GM23338 (cell line): ENCODE measurements at regions not wholly inside any gene's neighbourhood (a gene's known extent, or its start where the extent isn't known, plus 50 kb on each side); places are given as distances from the start of the nearest gene placed in this dataset.

Experiments used
- ATAC-seq: fragments of 200-7000 bp; cut with Tn5 transposase; 3 replicates; pipeline ENCODE4 v1.9.1; 2020
- DNase-seq: peaks from one replicate; pipeline ENCODE4 v3.0.0-alpha.2; 2015; ENCODE audit warnings: low spot score
- H2AFZ ChIP-seq: fragments of 200-600 bp; sonication (generic); 2 replicates; pipeline ENCODE4 v1.8.0; 2016; ENCODE audit warnings: antibody characterized with exemption, mild to moderate bottlenecking, moderate library complexity
- H3F3A ChIP-seq: fragments of 200-600 bp; sonication (generic); replicated peaks from 2 replicates; pipeline ENCODE4 v1.8.0; 2017; ENCODE audit warnings: antibody characterized with exemption, mixed run types, low read depth
- H3K27ac ChIP-seq: fragments of 200-600 bp; sonication (generic); 2 replicates; pipeline ENCODE4 v1.6.1; 2016; ENCODE audit warnings: low read depth
- H3K27me3 ChIP-seq: fragments of 200-600 bp; sonication (generic); 2 replicates; pipeline ENCODE4 v1.8.0; 2016; ENCODE audit warnings: mild to moderate bottlenecking, mixed run types, moderate library complexity; ENCODE audit not compliant: insufficient read depth
- H3K36me3 ChIP-seq: fragments of 200-600 bp; sonication (generic); 2 replicates; pipeline ENCODE4 v1.8.0; 2016; ENCODE audit warnings: mild to moderate bottlenecking; ENCODE audit not compliant: insufficient read depth
- H3K4me1 ChIP-seq: fragments of 200-600 bp; sonication (generic); 2 replicates; pipeline ENCODE4 v1.8.0; 2016; ENCODE audit warnings: mild to moderate bottlenecking, moderate library complexity; ENCODE audit not compliant: insufficient read depth
- H3K4me2 ChIP-seq: fragments of 200-600 bp; sonication (generic); 2 replicates; pipeline ENCODE4 v1.7.1; 2017; ENCODE audit warnings: mixed run types
- H3K4me3 ChIP-seq: fragments of 200-600 bp; sonication (generic); 2 replicates; pipeline ENCODE4 v1.6.1; 2016; ENCODE audit warnings: mixed run types
- H3K79me2 ChIP-seq: fragments of 200-600 bp; sonication (generic); replicated peaks from 2 replicates; pipeline ENCODE4 v1.8.0; 2017; ENCODE audit warnings: mild to moderate bottlenecking; ENCODE audit not compliant: insufficient read depth
- H3K9me2 ChIP-seq: fragments of 200-600 bp; sonication (generic); 2 replicates; pipeline ENCODE4 v1.8.0; 2017; ENCODE audit not compliant: insufficient read depth
- H4K20me1 ChIP-seq: fragments of 200-600 bp; sonication (generic); replicated peaks from 2 replicates; pipeline ENCODE4 v1.8.0; 2017; ENCODE audit warnings: mild to moderate bottlenecking; ENCODE audit not compliant: insufficient read depth
- H3K27ac Mint-ChIP-seq: 2 replicates; pipeline ENCODE4 v1.8.0; 2020; ENCODE audit warnings: inconsistent platforms, mild to moderate bottlenecking, moderate library complexity, mixed read lengths
- H3K27me3 Mint-ChIP-seq: 3 replicates; pipeline ENCODE4 v1.8.0; 2022; ENCODE audit warnings: low read depth, mild to moderate bottlenecking, moderate library complexity, mixed read lengths, inconsistent platforms; ENCODE audit not compliant: insufficient read depth, poor library complexity
- H3K36me3 Mint-ChIP-seq: 3 replicates; pipeline ENCODE4 v1.8.0; 2021; ENCODE audit warnings: low read depth, mild to moderate bottlenecking, inconsistent platforms, moderate library complexity, mixed read lengths
- H3K4me1 Mint-ChIP-seq: 3 replicates; pipeline ENCODE4 v1.8.0; 2020; ENCODE audit warnings: mild to moderate bottlenecking, inconsistent platforms, mixed read lengths
- H3K4me3 Mint-ChIP-seq: 3 replicates; pipeline ENCODE4 v1.8.0; 2021; ENCODE audit warnings: moderate library complexity, mild to moderate bottlenecking, inconsistent platforms, mixed read lengths
- H3K9me3 Mint-ChIP-seq: 3 replicates; pipeline ENCODE4 v1.8.0; 2020; ENCODE audit warnings: moderate library complexity, mild to moderate bottlenecking, inconsistent platforms, mixed read lengths
- CREB1 ChIP-seq: fragments of 250-450 bp; sonication (Bioruptor Pico); IDR thresholded peaks from 2 replicates; pipeline ENCODE4 v1.5.0; 2020; ENCODE audit warnings: low read depth, mild to moderate bottlenecking, moderate library complexity
- EZH2 ChIP-seq: fragments of 200-600 bp; sonication (generic); IDR thresholded peaks from one replicate; pipeline ENCODE4 v1.8.0; 2017; ENCODE audit warnings: antibody characterized with exemption, mild to moderate bottlenecking, low read depth; ENCODE audit not compliant: unreplicated experiment
- JUNB ChIP-seq: IDR thresholded peaks from one replicate; pipeline ENCODE4 v1.6.1; 2016; ENCODE audit warnings: antibody characterized with exemption; ENCODE audit not compliant: unreplicated experiment
- NANOG ChIP-seq: IDR thresholded peaks from 2 replicates; pipeline ENCODE4 v1.6.1; 2016; ENCODE audit warnings: antibody characterized with exemption, borderline replicate concordance
- POLR2AphosphoS5 ChIP-seq: IDR thresholded peaks from 2 replicates; pipeline ENCODE4 v1.6.1; 2016; ENCODE audit warnings: antibody characterized with exemption, low read depth
- REST ChIP-seq: IDR thresholded peaks from one replicate; pipeline ENCODE4 v1.6.1; 2018; ENCODE audit warnings: antibody characterized with exemption; ENCODE audit not compliant: unreplicated experiment
- STAT1 ChIP-seq: IDR thresholded peaks from one replicate; pipeline ENCODE4 v1.6.1; 2016; ENCODE audit warnings: antibody characterized with exemption; ENCODE audit not compliant: unreplicated experiment
- ZNF114 ChIP-seq: fragments of 250-450 bp; sonication (Bioruptor Pico); IDR thresholded peaks from 2 replicates; pipeline ENCODE4 v1.5.0; 2020; ENCODE audit warnings: mild to moderate bottlenecking, moderate library complexity
- ZNF331 ChIP-seq: fragments of 250-450 bp; sonication (Bioruptor Pico); IDR thresholded peaks from 2 replicates; pipeline ENCODE4 v1.5.0; 2020; ENCODE audit warnings: low read depth, mild to moderate bottlenecking, moderate library complexity

- Histone ChIP-seq H3K4me3 (no peak overlapping the region), H3K4me1 (peaks cover 49% of the 10 kb centered on the region), H3K36me3 (no peaks in the 10 kb centered on the region), H3F3A (no peaks in the 10 kb centered on the region; the same call in 1 of the 2 replicates), H3K27ac (no peak overlapping the region), H4K20me1 (no peaks in the 10 kb centered on the region), H3K79me2 (0 out of 2 replicates have a peak, but pooled peaks cover 3% of the 10 kb centered on the region), H3K4me2 (0 out of 2 replicates have a peak overlapping the region, but pooled peaks have one; percentile 2), H2AFZ (no peak overlapping the region), H3K27me3 (no peaks in the 10 kb centered on the region), H3K9me2 (no peaks in the 10 kb centered on the region; the same call in 1 of the 2 replicates)
- Mint-ChIP-seq H3K27ac (peak overlapping the region; percentile 73; the same call in 1 of the 2 replicates), H3K4me1 (peaks cover 57% of the 10 kb centered on the region), H3K27me3 (peaks cover 5% of the 10 kb centered on the region), H3K36me3 (no peaks in the 10 kb centered on the region; the same call in 2 of the 3 replicates), H3K9me3 (no peaks in the 10 kb centered on the region), H3K4me3 (no peak overlapping the region)
- peak; percentile 17 for DNase-seq
- TF ChIP-seq POLR2AphosphoS5 (no peak), NANOG (no peak), CREB1 (CRISPR knock-in tag) (no peak), JUNB (no peak), STAT1 (no peak), ZNF331 (CRISPR knock-in tag) (no peak), ZNF114 (CRISPR knock-in tag) (no peak), REST (no peak), EZH2 (no peak)
- ATAC-seq, result peak; percentile 18; the same call in 2 of the 3 replicates
Observed at GRCh38 chr6:22149096-22149495, 147.7 kb downstream of the PRL start.

- H3K9me2 ChIP-seq, result no peaks in the 10 kb centered on the region
- no peak overlapping the region for H3K27ac ChIP-seq
- ATAC-seq (no peak), DNase-seq (no peak)
- H3K36me3 Mint-ChIP-seq, result no peaks in the 10 kb centered on the region; the same call in 2 of the 3 replicates
- no peaks in the 10 kb centered on the region for H3K9me3 Mint-ChIP-seq
- no peaks in the 10 kb centered on the region; the same call in 1 of the 2 replicates for H3F3A ChIP-seq
- no peak overlapping the region for H3K4me3 ChIP-seq
- peaks cover 55% of the 10 kb centered on the region for H3K4me1 Mint-ChIP-seq
- H3K27me3 ChIP-seq, result no peaks in the 10 kb centered on the region
- 0 out of 2 replicates have a peak, but pooled peaks cover 3% of the 10 kb centered on the region for H3K79me2 ChIP-seq
- H4K20me1 ChIP-seq, result no peaks in the 10 kb centered on the region
- H3K4me1 ChIP-seq, result peaks cover 49% of the 10 kb centered on the region
- H3K36me3 ChIP-seq, result no peaks in the 10 kb centered on the region
- H3K4me3 Mint-ChIP-seq, result no peak overlapping the region
- H3K27ac Mint-ChIP-seq, result peak overlapping the region; percentile 73; the same call in 1 of the 2 replicates
- H3K27me3 Mint-ChIP-seq, result peaks cover 4% of the 10 kb centered on the region
- 0 out of 2 replicates have a peak overlapping the region, but pooled peaks have one; percentile 2 for H3K4me2 ChIP-seq
- H2AFZ ChIP-seq, result no peak overlapping the region
- no peak for TF ChIP-seq REST
Observed at GRCh38 chr6:22149501-22150367, 147.1 kb downstream of the PRL start.
